ENCODE measurements at regions not wholly inside any gene's neighbourhood (a gene's known extent, or its start where the extent isn't known, plus 50 kb on each side); places are given as distances from the start of the nearest gene placed in this dataset.

DNA sequence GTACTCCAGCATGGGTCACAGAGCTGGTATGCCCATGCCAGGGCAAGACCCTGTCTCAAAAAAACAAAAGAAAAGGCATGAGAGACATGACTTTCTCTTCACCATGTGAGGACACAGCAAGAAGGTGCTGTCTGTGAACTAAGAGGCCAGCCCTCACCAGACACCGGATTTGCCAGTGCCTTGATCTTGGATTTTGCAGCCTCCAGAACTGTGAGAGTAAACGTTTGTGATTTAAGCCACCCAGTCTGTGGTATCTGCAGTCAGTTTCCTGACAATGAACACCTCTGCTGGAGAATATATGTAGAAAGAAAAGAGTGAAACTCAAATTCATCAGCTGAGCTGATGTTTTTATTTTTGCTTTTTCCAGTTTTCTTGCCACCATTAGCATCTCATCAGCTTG, 166.3 kb upstream of the RAB4A start:
- no peak for TF ChIP-seq HDGF (IDR thresholded peaks at IDR 0.05; ENCODE audit: borderline replicate concordance)
- no peak for TF ChIP-seq ELF4 (IDR thresholded peaks at IDR 0.05)
- no peak for TF ChIP-seq FOXA1 (IDR thresholded peaks at IDR 0.05)
